HepG2 (cell line): ENCODE measurements at regions not wholly inside any gene's neighbourhood (a gene's known extent, or its start where the extent isn't known, plus 50 kb on each side); places are given as distances from the start of the nearest gene placed in this dataset.

Experiments
- ATAC-seq: fragments of 200-7000 bp; cut with Tn5 transposase; 3 replicates; pipeline ENCODE4 v1.9.1; 2020; ENCODE audit warnings: mild to moderate bottlenecking, moderate library complexity
- BruUV-seq: library from RNA; stranded (reverse); fragments of 400-500 nt; replicated peaks from 2 replicates; lab custom pipeline; 2021; lab: Mats Ljungman, UMichigan
- CTCF ChIA-PET: fragments of 300-600 bp; formaldehyde crosslinking; extraction: SDS; loops from one replicate; lab custom pipeline; 2021; ENCODE audit warnings: low total read pairs, inconsistent platforms, low intra/inter-chr PET ratio; lab: Yijun Ruan, JAX
- POLR2A ChIA-PET: fragments of 350-600 bp; sonication (Branson Sonifier 250); formaldehyde crosslinking; loops from one replicate; lab custom pipeline; 2020; ENCODE audit warnings: antibody characterized with exemption, inconsistent platforms; lab: Yijun Ruan, JAX
- DNase-seq: peaks from one replicate; pipeline ENCODE4 v3.0.0-alpha.2; 2015; ENCODE audit warnings: low spot score
- FAIRE-seq: peaks from 3 replicates; lab custom pipeline; 2011; peaks lifted over from hg19 to GRCh38; lab: Jason Lieb, UNC
- H2AFZ ChIP-seq: one replicate; pipeline ENCODE4 v1.6.1; 2011; ENCODE audit warnings: low read length, inconsistent platforms
- H3K27ac ChIP-seq: fragments of 300-600 bp; 3 replicates; pipeline ENCODE4 v1.8.0; 2011; ENCODE audit warnings: mixed run types, mild to moderate bottlenecking, mixed read lengths, low read length, inconsistent platforms; ENCODE audit not compliant: insufficient read depth; ENCODE audit errors: extremely low read length
- H3K27me3 ChIP-seq, 2 experiments: fragments of 200-600 bp in 1 of 2; 2 replicates in 1 of 2; 3 replicates in 1 of 2; pipeline versions ENCODE4 v1.6.0 to v1.8.0; 2011; ENCODE audit warnings: low read length in 2 of 2, mild to moderate bottlenecking in 2 of 2, moderate library complexity in 2 of 2, inconsistent platforms in 1 of 2; ENCODE audit not compliant: insufficient read depth in 2 of 2, control insufficient read depth in 1 of 2
- H3K36me3 ChIP-seq, 2 experiments: fragments of 200-600 bp in 1 of 2; replicated peaks in 1 of 2; 2 replicates in 1 of 2; 3 replicates in 1 of 2; pipeline versions ENCODE4 v1.5.1 to v1.8.0; 2011; ENCODE audit warnings: low read length in 2 of 2, inconsistent platforms in 1 of 2; ENCODE audit not compliant: insufficient read depth in 2 of 2, control insufficient read depth in 1 of 2
- H3K4me1 ChIP-seq: 2 replicates; pipeline ENCODE4 v1.5.1; 2012; ENCODE audit warnings: low read length, inconsistent platforms; ENCODE audit not compliant: insufficient read depth
- H3K4me2 ChIP-seq: 2 replicates; pipeline ENCODE4 v1.6.0; 2011; ENCODE audit warnings: low read depth, low read length, inconsistent platforms
- H3K4me3 ChIP-seq, 3 experiments: fragments of 200-600 bp in 1 of 3; sonication (generic), shearing (Covaris generic) in 1 of 3; replicated peaks in 1 of 3; 2 replicates each; pipeline ENCODE4 v1.5.1; 2011 to 2016; ENCODE audit warnings: low read length in 3 of 3, inconsistent platforms in 2 of 3, low read depth in 2 of 3, mild to moderate bottlenecking in 2 of 3, control low read depth in 1 of 3, mixed read lengths in 1 of 3; ENCODE audit not compliant: insufficient read depth in 1 of 3
- H3K79me2 ChIP-seq: one replicate; pipeline ENCODE4 v1.6.1; 2011; ENCODE audit warnings: low read length, inconsistent platforms; ENCODE audit not compliant: insufficient read depth
- H3K9ac ChIP-seq: 2 replicates; pipeline ENCODE4 v1.6.0; 2011; ENCODE audit warnings: mild to moderate bottlenecking, low read depth, low read length, inconsistent platforms; ENCODE audit not compliant: insufficient read depth
- H3K9me3 ChIP-seq: 2 replicates; pipeline ENCODE4 v1.5.1; 2012; ENCODE audit warnings: mild to moderate bottlenecking, low read length
- H4K20me1 ChIP-seq: 2 replicates; pipeline ENCODE4 v1.6.0; 2011; ENCODE audit warnings: inconsistent platforms, mild to moderate bottlenecking, low read length, moderate library complexity; ENCODE audit not compliant: insufficient read depth
- ATM ChIP-seq: fragments of 450-650 bp; IDR thresholded peaks from 2 replicates; pipeline ENCODE4 v1.7.1; 2017; ENCODE audit warnings: mild to moderate bottlenecking, borderline replicate concordance
- BCLAF1 ChIP-seq: fragments of 450-650 bp; IDR thresholded peaks from 2 replicates; pipeline ENCODE4 v1.6.1; 2017; ENCODE audit warnings: mild to moderate bottlenecking
- HNRNPL ChIP-seq: fragments of 200-400 bp; formaldehyde crosslinking; IDR thresholded peaks from 2 replicates; pipeline ENCODE4 v1.6.1; 2017; ENCODE audit warnings: mild to moderate bottlenecking, low read depth, low read length
- KLF11 ChIP-seq: IDR thresholded peaks from 2 replicates; pipeline ENCODE4 v1.6.1; 2016; ENCODE audit warnings: missing compliant biosample characterization
- POLR2A ChIP-seq, 2 experiments: IDR thresholded peaks; 2 replicates each; pipeline ENCODE4 v1.6.1; 2011; ENCODE audit warnings: low read depth in 2 of 2, low read length in 2 of 2, mild to moderate bottlenecking in 1 of 2, moderate library complexity in 1 of 2; ENCODE audit not compliant: insufficient read depth in 1 of 2
- RBM39 ChIP-seq: fragments of 200-400 bp; formaldehyde crosslinking; IDR thresholded peaks from one replicate; pipeline ENCODE4 v1.6.1; 2018; ENCODE audit warnings: antibody characterized with exemption, mild to moderate bottlenecking, low read depth, low read length; ENCODE audit not compliant: poor library complexity, severe bottlenecking
- TRAFD1 ChIP-seq: sonication (generic); formaldehyde crosslinking; IDR thresholded peaks from 2 replicates; pipeline ENCODE4 v1.5.1; 2020; ENCODE audit warnings: missing genetic modification reagents, mild to moderate bottlenecking, borderline replicate concordance
- ZBTB49 ChIP-seq: sonication (generic); formaldehyde crosslinking; IDR thresholded peaks from 2 replicates; pipeline ENCODE4 v1.4.0; 2020; ENCODE audit warnings: missing genetic modification reagents, borderline replicate concordance
- ZNF329 ChIP-seq: sonication (generic); formaldehyde crosslinking; IDR thresholded peaks from 2 replicates; pipeline ENCODE4 v1.9.0; 2021; ENCODE audit warnings: low read depth, mild to moderate bottlenecking, missing genetic modification reagents
- ZNF619 ChIP-seq: sonication (generic); formaldehyde crosslinking; IDR thresholded peaks from 2 replicates; pipeline ENCODE4 v1.4.0; 2020; ENCODE audit warnings: mild to moderate bottlenecking, missing genetic modification reagents
- WGBS: methylation state at CpG from one replicate; pipeline ENCODE4 v1.1.6; 2017; ENCODE audit warnings: low lambda C conversion rate; 5-methylcytosine and 5-hydroxymethylcytosine counted together
- in situ Hi-C: cut with HindIII; loops from 2 replicates; pipeline ENCODE4 v1.10.0; 2017; ENCODE audit warnings: low pct_unique_long_range_greater_than_20kb; ENCODE audit not compliant: extremely low pct_ligation_motif_present
- intact Hi-C: fragments of 100-400 bp; cut with micrococcal nuclease; formaldehyde crosslinking; loops from one replicate; pipeline ENCODE4 v1.10.0; 2022; ENCODE audit not compliant: unreplicated experiment
- TF ChIP-seq, protein P1 (sequence below): sonication (generic); formaldehyde crosslinking; IDR thresholded peaks from 2 replicates; pipeline ENCODE4 v1.4.0; 2020; ENCODE audit warnings: missing genetic modification reagents

DNA sequence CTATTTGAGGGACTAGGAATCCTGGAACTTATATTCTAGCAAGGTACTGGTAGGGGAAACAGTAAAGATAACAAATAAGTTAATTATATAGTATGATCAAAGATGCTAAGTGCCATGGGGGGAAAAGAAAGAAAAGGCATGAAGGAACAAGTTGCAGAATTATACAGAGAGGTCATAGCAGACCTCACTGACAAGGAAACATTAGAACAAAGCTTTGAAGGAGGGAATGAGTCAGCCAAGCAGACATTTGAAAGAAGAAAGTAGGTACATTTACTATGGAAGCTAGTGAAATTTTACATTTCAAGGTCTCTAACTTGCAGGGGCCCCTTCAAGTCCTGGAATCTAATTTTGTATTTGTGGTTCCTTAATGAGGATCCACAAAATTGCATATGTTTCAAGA, 57.2 kb upstream of the TIPARP start (continued):
- no peak for TF ChIP-seq ZBTB49 (CRISPR knock-in tag)
- no peak for TF ChIP-seq ZNF619
- TF ChIP-seq ATM = no peak

- no peak overlapping the region for H3K4me2 ChIP-seq
- no peaks in the 10 kb centered on the region for H3K79me2 ChIP-seq
- H3K9ac ChIP-seq = no peak overlapping the region
- ATAC-seq (no peak), FAIRE-seq (no peak), DNase-seq (no peak)
- CTCF ChIA-PET = no interaction called here
- no peaks in the 10 kb centered on the region for H3K4me1 ChIP-seq
- no peaks in the 10 kb centered on the region for H3K9me3 ChIP-seq
- BruUV-seq = no TSS peak
- no peaks in the 10 kb centered on the region for H3K36me3 ChIP-seq
- POLR2A ChIA-PET = no interaction called here
- no peak overlapping the region for H2AFZ ChIP-seq
- WGBS = 10% methylated on average over 1 of the region's 1 CpG
- in situ Hi-C loops = no loop called here
- no peak overlapping the region for H3K4me3 ChIP-seq
- H4K20me1 ChIP-seq = no peaks in the 10 kb centered on the region
- no peak overlapping the region for H3K27ac ChIP-seq
- H3K27me3 ChIP-seq = no peaks in the 10 kb centered on the region
- intact Hi-C loops = no loop called here
- TF ChIP-seq, protein P1, sequence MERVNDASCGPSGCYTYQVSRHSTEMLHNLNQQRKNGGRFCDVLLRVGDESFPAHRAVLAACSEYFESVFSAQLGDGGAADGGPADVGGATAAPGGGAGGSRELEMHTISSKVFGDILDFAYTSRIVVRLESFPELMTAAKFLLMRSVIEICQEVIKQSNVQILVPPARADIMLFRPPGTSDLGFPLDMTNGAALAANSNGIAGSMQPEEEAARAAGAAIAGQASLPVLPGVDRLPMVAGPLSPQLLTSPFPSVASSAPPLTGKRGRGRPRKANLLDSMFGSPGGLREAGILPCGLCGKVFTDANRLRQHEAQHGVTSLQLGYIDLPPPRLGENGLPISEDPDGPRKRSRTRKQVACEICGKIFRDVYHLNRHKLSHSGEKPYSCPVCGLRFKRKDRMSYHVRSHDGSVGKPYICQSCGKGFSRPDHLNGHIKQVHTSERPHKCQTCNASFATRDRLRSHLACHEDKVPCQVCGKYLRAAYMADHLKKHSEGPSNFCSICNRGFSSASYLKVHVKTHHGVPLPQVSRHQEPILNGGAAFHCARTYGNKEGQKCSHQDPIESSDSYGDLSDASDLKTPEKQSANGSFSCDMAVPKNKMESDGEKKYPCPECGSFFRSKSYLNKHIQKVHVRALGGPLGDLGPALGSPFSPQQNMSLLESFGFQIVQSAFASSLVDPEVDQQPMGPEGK (CRISPR knock-in tag) = no peak
- no peak for TF ChIP-seq POLR2A (IDR thresholded peaks at IDR 0.05; ENCODE audit: insufficient read depth in 1 of 2, low read depth in 2 of 2, low read length in 2 of 2)
- no peak for TF ChIP-seq HNRNPL
- TF ChIP-seq KLF11 (CRISPR knock-in tag) = no peak
- no peak for TF ChIP-seq TRAFD1 (CRISPR knock-in tag)
- no peak for TF ChIP-seq RBM39
- TF ChIP-seq ZNF329 = no peak
- no peak for TF ChIP-seq BCLAF1
These were observed 58.7 kb upstream of the TIPARP start for GRCh38 chr3:156615592-156616173.
